GM06990 (cell line): ENCODE measurements at regions not wholly inside any gene's neighbourhood (a gene's known extent, or its start where the extent isn't known, plus 50 kb on each side); places are given as distances from the start of the nearest gene placed in this dataset.

Experiments
- DNase-seq: peaks from one replicate; pipeline ENCODE4 v3.0.0-alpha.2; 2011; ENCODE audit not compliant: insufficient read length; ENCODE audit errors: extremely low read depth
- H3K27me3 ChIP-seq: replicated peaks from 2 replicates; pipeline ENCODE4 v1.6.0; 2011; ENCODE audit warnings: low read length; ENCODE audit not compliant: control insufficient read depth, insufficient read depth
- H3K36me3 ChIP-seq: 2 replicates; pipeline ENCODE4 v1.5.1; 2011; ENCODE audit warnings: low read length; ENCODE audit not compliant: control insufficient read depth, insufficient read depth
- H3K4me3 ChIP-seq: replicated peaks from 2 replicates; pipeline ENCODE4 v1.5.1; 2011; ENCODE audit warnings: low read depth, mild to moderate bottlenecking, control low read depth, low read length
- TF ChIP-seq, protein P1 (sequence below): IDR thresholded peaks from 2 replicates; pipeline ENCODE4 v1.5.1; 2011; ENCODE audit warnings: low read length, control low read depth, mild to moderate bottlenecking, inconsistent platforms; ENCODE audit not compliant: insufficient read depth, poor library complexity, severe bottlenecking

DNA sequence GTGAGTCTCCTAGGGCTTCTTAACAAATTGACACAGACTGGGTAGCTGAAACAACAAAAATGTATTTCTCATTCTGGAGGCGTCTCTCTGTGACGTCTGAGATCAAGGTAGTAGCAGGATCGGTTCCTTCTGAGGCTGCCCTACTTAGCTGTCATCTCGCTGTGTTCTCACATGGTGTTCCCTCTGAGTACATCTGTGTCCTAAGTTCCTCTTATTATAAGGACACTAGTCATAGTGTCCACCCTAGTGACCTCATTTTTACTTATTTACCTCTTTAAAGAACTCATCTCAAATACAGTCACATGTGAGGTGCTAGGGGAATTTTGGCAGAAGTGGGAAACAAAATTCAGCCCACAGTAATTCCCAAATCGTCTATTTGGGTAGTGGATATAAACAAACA, 529.1 kb downstream of the NPIPA7 start:
- Histone ChIP-seq H3K36me3 (no peaks in the 10 kb centered on the region), H3K4me3 (no peak overlapping the region), H3K27me3 (no peaks in the 10 kb centered on the region)
- TF ChIP-seq, protein P1, sequence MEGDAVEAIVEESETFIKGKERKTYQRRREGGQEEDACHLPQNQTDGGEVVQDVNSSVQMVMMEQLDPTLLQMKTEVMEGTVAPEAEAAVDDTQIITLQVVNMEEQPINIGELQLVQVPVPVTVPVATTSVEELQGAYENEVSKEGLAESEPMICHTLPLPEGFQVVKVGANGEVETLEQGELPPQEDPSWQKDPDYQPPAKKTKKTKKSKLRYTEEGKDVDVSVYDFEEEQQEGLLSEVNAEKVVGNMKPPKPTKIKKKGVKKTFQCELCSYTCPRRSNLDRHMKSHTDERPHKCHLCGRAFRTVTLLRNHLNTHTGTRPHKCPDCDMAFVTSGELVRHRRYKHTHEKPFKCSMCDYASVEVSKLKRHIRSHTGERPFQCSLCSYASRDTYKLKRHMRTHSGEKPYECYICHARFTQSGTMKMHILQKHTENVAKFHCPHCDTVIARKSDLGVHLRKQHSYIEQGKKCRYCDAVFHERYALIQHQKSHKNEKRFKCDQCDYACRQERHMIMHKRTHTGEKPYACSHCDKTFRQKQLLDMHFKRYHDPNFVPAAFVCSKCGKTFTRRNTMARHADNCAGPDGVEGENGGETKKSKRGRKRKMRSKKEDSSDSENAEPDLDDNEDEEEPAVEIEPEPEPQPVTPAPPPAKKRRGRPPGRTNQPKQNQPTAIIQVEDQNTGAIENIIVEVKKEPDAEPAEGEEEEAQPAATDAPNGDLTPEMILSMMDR, result no peak
- no peak for DNase-seq

DNA sequence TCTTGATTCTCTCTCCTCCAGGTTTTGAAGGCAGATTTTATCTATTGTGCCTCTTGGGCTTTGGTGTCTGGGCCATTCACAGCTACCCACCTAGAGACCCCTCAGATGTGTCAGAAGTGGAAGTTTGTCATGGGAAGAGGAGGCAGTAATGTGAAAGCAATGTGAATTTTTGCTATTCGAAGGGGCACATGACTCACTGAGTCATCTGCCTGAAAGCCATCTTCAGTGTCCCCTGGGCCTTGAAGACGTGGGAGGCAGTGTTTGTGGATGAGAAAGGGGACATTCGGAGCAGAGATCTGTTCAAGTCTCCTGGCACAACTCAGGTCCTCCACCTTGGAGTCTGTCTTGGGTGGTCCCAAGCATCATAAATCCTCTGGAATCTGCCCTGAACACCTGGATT, 530.2 kb downstream of the NPIPA7 start:
- H3K36me3 ChIP-seq, result no peaks in the 10 kb centered on the region
- TF ChIP-seq, protein P1, result no peak
- DNase-seq, result no peak
- H3K27me3 ChIP-seq, result no peaks in the 10 kb centered on the region
- H3K4me3 ChIP-seq, result no peak overlapping the region

DNA sequence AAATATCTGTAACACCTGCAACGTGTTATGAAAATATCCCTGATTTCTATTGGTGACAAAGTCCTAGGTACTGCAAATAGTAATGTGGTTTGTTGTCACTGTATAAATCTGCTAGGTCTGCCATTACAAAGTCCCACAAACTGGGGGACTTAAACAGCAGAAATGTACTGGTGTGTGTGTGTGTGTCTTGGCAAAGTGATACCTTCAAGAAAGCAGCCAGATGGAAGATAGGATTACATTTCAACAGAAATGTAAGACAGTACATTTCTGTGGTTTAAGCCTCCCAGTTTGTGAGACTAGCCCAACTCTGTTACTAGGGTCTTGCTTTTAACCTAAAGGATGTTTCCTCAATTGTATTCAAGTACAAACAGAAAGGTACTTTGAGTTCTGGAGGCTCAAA, 531.7 kb downstream of the NPIPA7 start:
- no peak for DNase-seq
- no peaks in the 10 kb centered on the region for H3K27me3 ChIP-seq
- TF ChIP-seq, protein P1, result no peak
- H3K36me3 ChIP-seq, result no peaks in the 10 kb centered on the region
- H3K4me3 ChIP-seq, result no peak overlapping the region

DNA sequence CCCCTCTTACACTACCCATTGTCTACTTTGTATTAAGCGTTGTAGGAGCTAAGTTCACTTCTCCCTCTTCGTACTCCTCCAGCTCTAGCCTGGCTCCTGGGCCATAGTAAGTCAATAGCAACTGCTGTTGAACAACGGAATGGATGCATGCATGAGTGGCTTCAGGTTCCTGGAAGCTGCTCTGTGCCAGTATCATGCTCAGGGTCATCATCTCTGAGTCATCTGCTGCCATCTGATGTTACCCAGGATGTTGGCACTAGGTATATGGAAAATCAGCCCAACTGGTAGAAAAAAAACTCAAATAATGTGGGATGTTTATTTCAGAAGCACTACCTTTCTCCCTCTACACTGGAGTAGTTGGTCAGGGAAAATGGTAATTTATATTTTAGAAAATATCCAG, 536.8 kb downstream of the NPIPA7 start:
- Histone ChIP-seq H3K27me3 (no peaks in the 10 kb centered on the region), H3K4me3 (no peak overlapping the region), H3K36me3 (no peaks in the 10 kb centered on the region)
- TF ChIP-seq, protein P1, result no peak
- no peak for DNase-seq

DNA sequence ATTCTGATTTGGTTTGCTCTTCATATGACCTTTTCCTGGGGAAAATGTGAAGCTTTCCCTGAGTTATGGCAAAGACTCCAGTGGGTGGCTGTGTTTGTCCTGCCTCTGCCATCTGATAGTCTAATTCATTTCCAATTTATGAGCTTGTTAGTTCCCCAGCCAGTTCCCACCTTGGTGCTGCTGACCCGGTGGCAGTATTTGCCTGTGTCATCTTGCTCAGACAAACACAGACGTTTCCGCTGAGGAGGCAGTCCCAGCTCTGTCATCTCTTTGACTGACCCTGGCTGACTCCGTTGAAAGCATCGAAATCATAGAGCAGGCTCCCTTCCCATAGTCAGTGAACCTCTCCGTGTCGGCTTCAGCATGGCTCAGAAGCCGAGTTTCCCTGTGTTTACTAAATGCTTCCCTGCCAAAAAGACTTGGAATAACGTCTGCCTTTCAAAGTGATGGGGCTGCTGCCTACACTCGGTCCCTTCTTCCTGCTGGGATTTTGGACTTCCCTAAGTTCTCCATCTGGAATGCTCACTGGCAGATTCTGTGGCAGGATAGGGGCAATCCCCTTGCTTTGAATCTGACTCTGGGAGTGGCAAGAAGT, 538.3 kb downstream of the NPIPA7 start:
- Histone ChIP-seq H3K27me3 (no peaks in the 10 kb centered on the region; the same call in 1 of the 2 replicates), H3K4me3 (no peak overlapping the region), H3K36me3 (no peaks in the 10 kb centered on the region)
- TF ChIP-seq, protein P1, result no peak
- no peak for DNase-seq

DNA sequence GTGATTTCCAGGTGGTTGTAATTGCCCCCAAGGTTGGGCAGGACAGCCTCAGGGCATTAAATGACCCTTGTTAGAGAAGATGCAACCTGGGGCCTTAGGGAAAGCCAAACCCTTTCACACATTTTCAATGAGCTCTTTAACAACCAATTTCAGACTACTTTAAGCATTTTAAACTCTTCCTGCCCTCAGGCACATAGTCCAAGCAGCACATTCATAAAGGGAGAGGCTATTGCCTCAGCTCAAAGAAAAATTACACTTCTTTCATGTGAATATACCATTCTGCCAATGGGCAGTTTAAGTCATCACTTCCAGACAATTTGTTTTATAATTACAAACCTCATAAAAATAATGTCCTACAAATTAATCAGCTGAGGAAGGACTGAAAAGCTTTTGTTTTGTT, 544.5 kb downstream of the NPIPA7 start:
- no peak for DNase-seq
- Histone ChIP-seq H3K4me3 (no peak overlapping the region), H3K36me3 (no peaks in the 10 kb centered on the region), H3K27me3 (no peaks in the 10 kb centered on the region; the same call in 1 of the 2 replicates)
- TF ChIP-seq, protein P1, result no peak
